ENCODE measurements at regions not wholly inside any gene's neighbourhood (a gene's known extent, or its start where the extent isn't known, plus 50 kb on each side); places are given as distances from the start of the nearest gene placed in this dataset.

- DNase-seq: no peak
Measured at GRCh38 chr9:20040991-20041696, 252.3 kb upstream of the SLC24A2 start.

GRCh38 chr9:20037699-20038098 lies 248.9 kb upstream of the SLC24A2 start:
- no peak for DNase-seq

GRCh38 chr9:20033511-20033910 lies 244.7 kb upstream of the SLC24A2 start:
- DNase-seq: no peak

- no peak for DNase-seq
Measured at GRCh38 chr9:20032413-20033006, 243.7 kb upstream of the SLC24A2 start.

GRCh38 chr9:20031836-20032235 lies 243.0 kb upstream of the SLC24A2 start:
- DNase-seq: no peak

GRCh38 chr9:20030671-20031070 lies 241.8 kb upstream of the SLC24A2 start:
- DNase-seq: no peak

GRCh38 chr9:20030221-20030620 lies 241.4 kb upstream of the SLC24A2 start:
- DNase-seq: no peak

GRCh38 chr9:20028849-20029231 lies 240.0 kb upstream of the SLC24A2 start:
- no peak for DNase-seq

- no peak for DNase-seq
Measured at GRCh38 chr9:20028192-20028848, 239.5 kb upstream of the SLC24A2 start.

GRCh38 chr9:20023961-20024571 lies 235.2 kb upstream of the SLC24A2 start:
- DNase-seq: no peak

GRCh38 chr9:20023210-20023905 lies 234.5 kb upstream of the SLC24A2 start:
- no peak for DNase-seq

GRCh38 chr9:20022410-20022809 lies 233.6 kb upstream of the SLC24A2 start:
- DNase-seq: no peak

GRCh38 chr9:20016611-20017010 lies 227.8 kb upstream of the SLC24A2 start:
- no peak for DNase-seq

- DNase-seq: no peak
Measured at GRCh38 chr9:20015427-20015931, 226.6 kb upstream of the SLC24A2 start.

GRCh38 chr9:20014168-20014567 lies 225.3 kb upstream of the SLC24A2 start:
- no peak for DNase-seq

- DNase-seq: no peak
Measured at GRCh38 chr9:20012232-20012631, 223.4 kb upstream of the SLC24A2 start.

- DNase-seq: no peak
Measured at GRCh38 chr9:20009606-20010005, 220.8 kb upstream of the SLC24A2 start.

GRCh38 chr9:20002011-20002410 lies 213.2 kb upstream of the SLC24A2 start:
- DNase-seq: no peak

- DNase-seq: no peak
Measured at GRCh38 chr9:20001058-20001457, 212.2 kb upstream of the SLC24A2 start.

GRCh38 chr9:19999491-20000057 lies 210.7 kb upstream of the SLC24A2 start:
- no peak for DNase-seq

- DNase-seq: no peak
Measured at GRCh38 chr9:19998823-19999455, 210.1 kb upstream of the SLC24A2 start.

- DNase-seq: no peak
Measured at GRCh38 chr9:19998153-19998552, 209.3 kb upstream of the SLC24A2 start.
